HFF-Myc (cell line): ENCODE measurements at regions not wholly inside any gene's neighbourhood (a gene's known extent, or its start where the extent isn't known, plus 50 kb on each side); places are given as distances from the start of the nearest gene placed in this dataset.

ENCODE experiments used
- DNase-seq: peaks from one replicate; pipeline ENCODE4 v3.0.0-alpha.2; 2011; ENCODE audit warnings: low read depth; ENCODE audit errors: extremely low read depth
- H3K4me3 ChIP-seq: replicated peaks from 2 replicates; pipeline ENCODE4 v1.5.1; 2011; ENCODE audit warnings: low read depth, mild to moderate bottlenecking, control low read depth, low read length
- TF ChIP-seq, protein P1 (sequence below): IDR thresholded peaks from 2 replicates; pipeline ENCODE4 v1.5.1; 2012; ENCODE audit warnings: mild to moderate bottlenecking, low read depth, low read length, control low read depth; ENCODE audit errors: missing control alignments

DNA sequence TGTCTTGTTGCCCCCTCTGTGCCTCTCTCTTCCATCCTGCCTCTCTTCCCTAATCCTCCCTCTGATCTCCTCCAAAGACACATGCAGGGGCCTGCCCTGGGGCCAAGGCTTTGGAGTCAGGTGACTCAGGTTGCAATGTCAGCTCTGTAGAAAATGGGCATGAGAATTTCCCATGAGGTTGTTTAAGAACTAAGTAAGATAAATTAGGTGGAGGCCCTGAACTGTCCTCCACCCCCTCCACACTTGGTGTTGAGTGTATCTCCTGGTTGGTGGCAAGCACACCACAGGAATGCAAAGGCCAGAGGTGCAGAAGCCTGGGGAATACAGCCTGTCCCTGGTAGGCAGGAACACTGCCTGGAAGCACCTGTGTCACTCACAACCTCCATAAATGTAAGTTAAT lies 63.9 kb upstream of the GRIK3 start:
- TF ChIP-seq, protein P1, sequence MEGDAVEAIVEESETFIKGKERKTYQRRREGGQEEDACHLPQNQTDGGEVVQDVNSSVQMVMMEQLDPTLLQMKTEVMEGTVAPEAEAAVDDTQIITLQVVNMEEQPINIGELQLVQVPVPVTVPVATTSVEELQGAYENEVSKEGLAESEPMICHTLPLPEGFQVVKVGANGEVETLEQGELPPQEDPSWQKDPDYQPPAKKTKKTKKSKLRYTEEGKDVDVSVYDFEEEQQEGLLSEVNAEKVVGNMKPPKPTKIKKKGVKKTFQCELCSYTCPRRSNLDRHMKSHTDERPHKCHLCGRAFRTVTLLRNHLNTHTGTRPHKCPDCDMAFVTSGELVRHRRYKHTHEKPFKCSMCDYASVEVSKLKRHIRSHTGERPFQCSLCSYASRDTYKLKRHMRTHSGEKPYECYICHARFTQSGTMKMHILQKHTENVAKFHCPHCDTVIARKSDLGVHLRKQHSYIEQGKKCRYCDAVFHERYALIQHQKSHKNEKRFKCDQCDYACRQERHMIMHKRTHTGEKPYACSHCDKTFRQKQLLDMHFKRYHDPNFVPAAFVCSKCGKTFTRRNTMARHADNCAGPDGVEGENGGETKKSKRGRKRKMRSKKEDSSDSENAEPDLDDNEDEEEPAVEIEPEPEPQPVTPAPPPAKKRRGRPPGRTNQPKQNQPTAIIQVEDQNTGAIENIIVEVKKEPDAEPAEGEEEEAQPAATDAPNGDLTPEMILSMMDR, result no peak
- DNase-seq, result no peak
- H3K4me3 ChIP-seq, result no peak overlapping the region

DNA sequence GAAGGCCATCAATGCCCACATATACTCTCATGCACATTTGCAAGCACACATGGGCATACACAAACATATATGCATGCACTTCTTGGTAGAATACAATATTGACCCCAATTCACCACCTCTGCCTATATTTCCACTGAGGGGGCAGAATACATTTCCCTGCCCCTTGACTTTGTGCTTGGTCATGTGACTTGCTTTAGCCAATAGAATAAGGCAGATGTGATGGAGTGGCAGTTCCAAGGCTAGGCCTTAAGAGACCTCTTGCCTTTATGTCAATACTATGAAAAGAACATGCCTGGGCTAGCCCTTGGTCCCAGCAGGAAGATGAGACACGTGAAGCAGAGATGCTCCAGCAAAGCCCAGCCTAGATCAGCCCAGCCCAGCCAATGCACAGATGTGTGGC lies 66.0 kb upstream of the GRIK3 start:
- TF ChIP-seq, protein P1, result no peak
- H3K4me3 ChIP-seq, result no peak overlapping the region
- DNase-seq, result no peak

DNA sequence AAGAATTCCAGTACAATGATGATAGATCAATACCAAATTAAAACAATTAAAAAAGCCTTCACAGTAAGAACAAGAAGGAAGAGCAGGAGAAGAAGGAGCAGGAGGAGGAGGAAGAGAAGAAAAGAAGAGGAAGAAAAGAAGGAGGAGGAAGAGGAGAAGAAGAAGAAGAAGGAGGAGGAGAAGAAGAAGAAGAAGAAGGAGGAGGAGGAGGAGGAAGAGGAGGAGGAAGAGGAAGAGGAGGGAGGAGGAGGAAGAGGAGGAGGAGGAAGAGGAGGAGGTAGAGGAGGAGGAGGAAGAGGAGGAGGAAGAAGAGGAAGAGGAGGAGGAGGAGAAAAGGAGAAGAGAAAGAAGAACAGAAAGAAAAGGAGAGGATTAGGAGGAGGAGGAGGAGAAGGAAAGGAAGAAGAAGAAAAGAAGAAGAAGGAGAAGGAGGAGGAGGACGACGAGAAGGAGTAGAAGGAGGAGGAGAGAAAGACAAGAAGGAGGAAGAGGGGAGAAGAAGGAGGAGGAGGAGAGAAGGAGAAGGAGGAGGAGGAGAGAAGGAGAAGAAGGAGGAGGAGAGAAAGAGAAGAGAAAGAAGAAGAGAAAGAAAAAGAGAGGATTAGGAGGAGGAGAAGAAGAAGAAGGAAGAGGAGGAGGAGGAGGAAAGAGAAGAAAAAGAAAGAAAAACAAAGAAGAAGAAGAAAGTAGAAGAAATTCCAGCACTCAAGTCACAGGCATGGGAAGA lies 68.5 kb upstream of the GRIK3 start:
- H3K4me3 ChIP-seq, result no peak overlapping the region
- TF ChIP-seq, protein P1, result no peak
- DNase-seq, result no peak

DNA sequence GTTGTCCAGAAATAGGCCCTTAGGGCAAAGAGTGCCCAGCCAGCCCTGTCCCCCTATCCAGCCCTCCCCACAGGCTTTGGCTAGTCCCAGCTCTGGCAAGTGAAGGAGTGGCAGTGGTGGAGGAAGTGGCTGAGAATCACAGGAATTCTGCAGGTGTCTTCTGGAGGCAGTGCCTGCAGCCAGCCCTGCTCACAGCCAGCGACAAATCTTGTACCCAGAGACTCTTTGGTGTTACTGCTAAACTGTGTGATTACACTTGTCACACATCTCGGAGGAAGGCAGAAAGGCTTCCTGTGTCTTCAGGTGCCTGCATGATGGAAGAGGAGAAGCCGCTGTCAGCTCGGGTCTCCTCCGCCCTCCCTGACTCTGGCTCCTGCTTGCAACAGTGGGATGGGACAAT lies 71.6 kb upstream of the GRIK3 start:
- TF ChIP-seq, protein P1, result no peak
- no peak overlapping the region for H3K4me3 ChIP-seq

DNA sequence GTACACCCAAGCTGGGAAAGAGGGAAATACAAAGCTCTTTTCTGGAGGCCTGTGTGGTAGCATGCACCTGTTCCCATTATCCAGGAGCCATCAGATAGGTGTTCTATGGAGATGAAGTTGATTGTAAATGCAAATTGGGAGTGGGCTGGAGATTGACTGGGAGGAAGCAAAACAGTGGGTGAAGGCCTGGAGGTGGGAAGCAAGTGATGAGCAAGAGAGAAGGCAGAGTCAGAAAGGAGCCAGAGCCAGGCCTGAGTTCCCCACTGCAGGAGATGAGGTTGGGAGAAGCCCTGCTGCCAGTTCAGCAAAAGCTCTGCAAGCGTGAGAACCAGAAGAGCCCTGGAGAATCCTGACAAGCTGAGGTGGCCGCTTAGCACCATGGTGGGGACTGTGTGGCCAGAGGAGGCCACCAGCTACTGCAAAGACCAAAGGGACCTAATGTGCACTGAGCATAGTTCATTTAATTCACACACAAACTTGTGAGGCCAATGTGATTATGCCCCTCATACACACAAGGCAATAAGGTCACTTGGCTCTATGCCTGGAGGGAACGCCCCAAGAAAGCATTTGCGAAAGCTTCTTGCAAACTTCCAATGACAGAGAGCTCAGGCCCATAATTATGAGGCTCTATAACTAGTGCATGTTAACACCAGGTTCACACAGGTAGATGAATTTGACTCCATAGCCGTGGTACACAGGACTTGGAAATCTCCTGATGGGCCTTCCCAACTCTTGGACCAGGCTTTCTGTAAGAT lies 73.0 kb upstream of the GRIK3 start:
- H3K4me3 ChIP-seq, result no peak overlapping the region
- no peak for DNase-seq
- TF ChIP-seq, protein P1, result no peak

More for the DNA sequence above, 71.6 kb upstream of the GRIK3 start:
- DNase-seq, result no peak

DNA sequence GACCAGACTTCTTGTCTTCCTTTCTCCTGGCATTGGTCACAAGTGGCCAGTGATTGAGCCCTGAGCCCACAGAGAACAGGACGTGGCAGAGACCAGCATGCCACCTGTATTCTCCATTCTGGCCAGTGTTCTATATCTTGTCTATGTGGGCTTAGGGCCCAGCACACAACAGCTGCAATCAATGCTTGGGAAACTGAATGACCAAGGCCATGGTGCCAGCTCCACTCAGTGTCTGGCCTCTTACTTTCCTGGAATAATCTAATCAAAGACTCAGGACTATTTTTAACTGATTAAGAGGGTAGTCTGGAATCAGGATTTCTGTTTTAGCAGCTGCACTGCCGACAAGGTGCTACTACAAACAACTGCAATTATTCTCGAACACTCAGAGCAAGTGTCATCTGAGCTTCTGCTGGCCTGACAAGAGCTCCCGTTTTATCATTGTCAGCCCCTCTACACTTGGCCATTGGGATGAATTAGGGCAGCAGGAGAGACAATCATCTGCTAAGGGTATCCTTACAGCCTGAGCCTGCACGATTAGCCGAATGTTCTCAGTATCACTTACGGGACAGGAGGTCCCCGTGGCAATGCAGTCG lies 74.4 kb upstream of the GRIK3 start:
- TF ChIP-seq, protein P1, result no peak
- DNase-seq, result no peak
- no peak overlapping the region for H3K4me3 ChIP-seq
